Stomach (tissue), 4 donors: ENCODE measurements at regions not wholly inside any gene's neighbourhood (a gene's known extent, or its start where the extent isn't known, plus 50 kb on each side); places are given as distances from the start of the nearest gene placed in this dataset.

Source experiments
- CTCF ChIP-seq, 7 experiments: fragments of 450-650 bp in 4 of 7; fragments of 200-600 bp in 3 of 7; sonication (generic) in 3 of 7; IDR thresholded peaks; one replicate each; pipeline ENCODE4 v1.5.1; 2016 to 2019; ENCODE audit warnings: antibody characterized with exemption in 7 of 7, control low read depth in 2 of 7, mild to moderate bottlenecking in 1 of 7
- POLR2A ChIP-seq, 4 donors: fragments of 450-650 bp; IDR thresholded peaks; one replicate each; pipeline ENCODE4 v1.6.1; 2016; ENCODE audit warnings: antibody characterized with exemption in 4 of 4, control low read depth in 2 of 4, mild to moderate bottlenecking in 1 of 4, moderate library complexity in 1 of 4

DNA sequence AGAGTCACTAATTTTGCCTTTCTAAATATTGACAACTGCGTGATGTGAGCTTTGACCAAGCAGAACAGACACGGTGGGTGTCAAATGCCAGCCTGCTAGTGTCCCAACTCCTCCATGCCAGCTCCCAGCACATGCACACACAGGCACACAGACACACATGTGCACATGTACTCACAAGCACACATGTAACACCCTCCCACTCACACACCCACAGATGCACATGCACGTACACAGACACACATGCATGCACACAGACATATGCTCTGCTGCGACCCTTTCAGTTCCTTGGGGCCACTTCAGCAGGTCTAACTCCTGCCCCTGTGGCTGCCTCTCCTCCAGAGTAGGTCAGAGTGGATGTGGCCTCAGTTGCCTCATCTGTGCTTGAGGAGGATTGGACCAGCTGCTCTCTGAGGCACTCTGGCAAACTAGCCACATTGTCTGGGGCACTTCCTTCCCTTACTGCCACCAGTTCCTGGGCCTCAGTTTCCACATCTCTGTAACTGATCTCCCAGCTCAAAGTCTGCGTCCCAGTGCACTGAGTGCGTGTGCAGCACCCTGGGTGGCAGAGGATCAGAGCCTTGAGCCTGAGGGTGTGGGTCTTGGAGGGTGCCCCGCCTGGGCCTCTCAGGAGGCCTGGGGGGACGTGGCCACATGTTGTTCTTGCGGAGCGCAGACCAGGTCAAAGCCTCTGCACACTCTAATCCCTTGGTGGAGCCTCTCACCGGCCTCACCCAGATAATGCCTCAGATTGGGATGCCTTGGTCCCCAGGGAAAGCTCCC lies 55.0 kb upstream of the PRR23E start:
- TF ChIP-seq CTCF (IDR thresholded peaks at IDR 0.05) (no peak), POLR2A (IDR thresholded peaks at IDR 0.05) (no peak)
